Ishikawa (cell line): ENCODE measurements at regions not wholly inside any gene's neighbourhood (a gene's known extent, or its start where the extent isn't known, plus 50 kb on each side); places are given as distances from the start of the nearest gene placed in this dataset.

Experiments used
- EGR1 ChIP-seq: IDR thresholded peaks from 2 replicates; pipeline ENCODE4 v1.6.1; 2012
- EP300 ChIP-seq: IDR thresholded peaks from 2 replicates; pipeline ENCODE4 v1.6.1; 2012; ENCODE audit warnings: borderline replicate concordance
- MAX ChIP-seq: IDR thresholded peaks from 2 replicates; pipeline ENCODE4 v1.6.1; 2012
- NFIC ChIP-seq: IDR thresholded peaks from 2 replicates; pipeline ENCODE4 v1.6.1; 2012
- RAD21 ChIP-seq: IDR thresholded peaks from 2 replicates; pipeline ENCODE4 v1.6.1; 2012; ENCODE audit warnings: low read depth
- REST ChIP-seq: IDR thresholded peaks from 2 replicates; pipeline ENCODE4 v1.6.1; 2012; ENCODE audit warnings: low read depth, mild to moderate bottlenecking
- TAF1 ChIP-seq: IDR thresholded peaks from 2 replicates; pipeline ENCODE4 v1.6.1; 2012; ENCODE audit warnings: low read depth, mild to moderate bottlenecking

DNA sequence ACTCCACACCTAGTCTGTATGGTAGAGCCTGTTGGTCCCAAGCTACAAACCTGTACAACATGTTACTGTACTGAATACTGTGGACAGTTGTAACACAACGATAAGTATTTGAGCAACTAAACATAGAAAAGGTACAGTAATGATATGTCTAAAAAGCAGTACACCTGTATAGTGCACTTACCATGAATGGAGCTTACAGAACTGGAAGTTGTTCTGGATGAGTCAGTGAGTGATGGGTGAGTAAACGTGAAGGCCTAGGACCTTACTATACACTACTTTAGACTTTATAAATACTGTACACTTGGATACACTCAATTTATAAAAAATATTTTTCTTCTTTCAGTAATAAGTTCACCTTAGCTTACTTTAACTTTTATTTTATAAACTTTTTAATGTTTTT, 104.0 kb downstream of the TMA16 start:
- TF ChIP-seq REST (no peak), MAX (no peak), TAF1 (no peak), NFIC (no peak), RAD21 (no peak), EP300 (no peak), EGR1 (no peak)
